GM18519 (cell line): ENCODE measurements at regions not wholly inside any gene's neighbourhood (a gene's known extent, or its start where the extent isn't known, plus 50 kb on each side); places are given as distances from the start of the nearest gene placed in this dataset.

Source experiments
- ATAC-seq: cut with Tn5 transposase; IDR thresholded peaks from one replicate; pipeline ENCODE4 v1.9.1; 2021; ENCODE audit warnings: mild to moderate bottlenecking, moderate library complexity; ENCODE audit not compliant: unreplicated experiment, low FRiP score

GRCh38 chr5:135236228-135236907 lies 162.7 kb downstream of the MACROH2A1 start:
- no peak for ATAC-seq

- no peak for ATAC-seq
Observed at GRCh38 chr5:135235551-135236227, 163.3 kb downstream of the MACROH2A1 start.

GRCh38 chr5:135234666-135235401 lies 164.2 kb downstream of the MACROH2A1 start:
- ATAC-seq: no peak

- no peak for ATAC-seq
Observed at GRCh38 chr5:135234242-135234641, 164.8 kb downstream of the MACROH2A1 start.

- no peak for ATAC-seq
Observed at GRCh38 chr5:135233477-135233876, 165.6 kb downstream of the MACROH2A1 start.

- no peak for ATAC-seq
Observed at GRCh38 chr5:135232958-135233357, 166.1 kb downstream of the MACROH2A1 start.

- ATAC-seq: no peak
Observed at GRCh38 chr5:135231289-135231688, 167.7 kb downstream of the MACROH2A1 start.

GRCh38 chr5:135230251-135230925 lies 168.6 kb downstream of the MACROH2A1 start:
- ATAC-seq: no peak

- no peak for ATAC-seq
Observed at GRCh38 chr5:135229679-135230132, 169.3 kb downstream of the MACROH2A1 start.

GRCh38 chr5:135229122-135229521 lies 169.9 kb downstream of the MACROH2A1 start:
- ATAC-seq: no peak

GRCh38 chr5:135228222-135228621 lies 170.8 kb downstream of the MACROH2A1 start:
- no peak for ATAC-seq

GRCh38 chr5:135227064-135228022 lies 171.7 kb downstream of the MACROH2A1 start:
- ATAC-seq: no peak

GRCh38 chr5:135225856-135226560 lies 173.0 kb downstream of the MACROH2A1 start:
- no peak for ATAC-seq

- ATAC-seq: no peak
Observed at GRCh38 chr5:135223891-135224625, 175.0 kb downstream of the MACROH2A1 start.

- no peak for ATAC-seq
Observed at GRCh38 chr5:135223404-135223803, 175.6 kb downstream of the MACROH2A1 start.

- ATAC-seq: no peak
Observed at GRCh38 chr5:135222771-135223170, 176.3 kb downstream of the MACROH2A1 start.

- no peak for ATAC-seq
Observed at GRCh38 chr5:135222171-135222681, 176.8 kb downstream of the MACROH2A1 start.

- no peak for ATAC-seq
Observed at GRCh38 chr5:135221696-135222095, 177.3 kb downstream of the MACROH2A1 start.
